ENCODE measurements at regions not wholly inside any gene's neighbourhood (a gene's known extent, or its start where the extent isn't known, plus 50 kb on each side); places are given as distances from the start of the nearest gene placed in this dataset.
"Not testable (repeated sequence)": the region's sequence is repeated elsewhere in the genome, so short reads cannot be mapped to it uniquely, and the experiment has no call there.

DNA sequence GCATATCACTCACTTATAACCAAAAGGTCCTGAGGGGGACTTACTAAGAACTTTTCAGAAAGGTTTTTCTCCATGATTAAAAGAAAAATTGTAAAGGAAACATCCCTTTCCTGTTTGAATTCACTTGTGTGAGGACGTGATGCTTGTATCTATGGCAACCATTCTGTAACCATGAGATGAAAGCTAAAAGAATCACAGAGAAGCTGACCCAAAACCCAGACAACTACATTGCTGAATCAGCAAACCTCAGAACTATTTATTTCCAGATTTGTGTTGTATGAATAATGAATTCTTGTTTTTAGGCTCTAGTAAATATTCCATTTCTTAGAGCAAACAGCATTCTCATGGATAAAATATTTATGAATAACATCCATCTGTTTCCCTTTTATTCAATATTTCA lies 91.2 kb downstream of the RCHY1 start:
- DNase-seq = no peak

DNA sequence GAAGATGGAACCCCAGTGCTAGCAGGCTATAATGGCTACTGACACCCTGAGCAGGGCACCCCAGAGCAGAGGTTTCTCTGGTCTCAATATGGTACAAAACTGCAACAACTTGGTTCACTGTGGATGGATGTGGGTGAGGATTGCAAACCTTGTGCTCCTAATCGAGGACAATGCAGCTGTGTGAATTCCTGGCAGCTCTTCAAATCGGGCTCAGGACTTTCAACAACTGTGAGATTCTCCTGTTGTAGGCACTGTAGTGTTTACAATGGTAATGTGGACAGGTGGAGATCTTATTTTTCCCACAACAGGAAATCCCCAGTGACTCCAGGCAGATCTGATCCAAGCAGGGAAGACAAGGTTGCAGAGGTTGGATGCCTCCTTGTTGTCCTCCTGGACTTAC lies 101.5 kb downstream of the RCHY1 start:
- DNase-seq = no peak

DNA sequence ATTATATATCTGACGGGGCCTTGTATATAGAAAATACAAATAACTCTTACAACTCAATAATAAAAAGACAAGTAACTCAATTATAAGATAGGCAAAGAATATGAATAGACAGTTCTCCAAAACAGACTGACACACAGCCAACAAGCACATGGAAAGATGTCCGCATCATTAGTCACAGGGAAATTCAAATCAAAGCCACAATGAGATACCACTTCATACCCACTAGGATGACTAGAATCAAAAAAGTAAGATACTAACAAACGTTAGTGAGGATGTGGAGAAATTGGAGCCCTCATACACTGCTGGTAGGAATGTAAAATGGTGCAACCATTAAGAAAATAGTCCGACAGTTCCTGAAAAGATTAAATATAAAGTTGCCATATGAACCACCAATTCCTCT lies 115.7 kb downstream of the RCHY1 start:
- DNase-seq = no peak

DNA sequence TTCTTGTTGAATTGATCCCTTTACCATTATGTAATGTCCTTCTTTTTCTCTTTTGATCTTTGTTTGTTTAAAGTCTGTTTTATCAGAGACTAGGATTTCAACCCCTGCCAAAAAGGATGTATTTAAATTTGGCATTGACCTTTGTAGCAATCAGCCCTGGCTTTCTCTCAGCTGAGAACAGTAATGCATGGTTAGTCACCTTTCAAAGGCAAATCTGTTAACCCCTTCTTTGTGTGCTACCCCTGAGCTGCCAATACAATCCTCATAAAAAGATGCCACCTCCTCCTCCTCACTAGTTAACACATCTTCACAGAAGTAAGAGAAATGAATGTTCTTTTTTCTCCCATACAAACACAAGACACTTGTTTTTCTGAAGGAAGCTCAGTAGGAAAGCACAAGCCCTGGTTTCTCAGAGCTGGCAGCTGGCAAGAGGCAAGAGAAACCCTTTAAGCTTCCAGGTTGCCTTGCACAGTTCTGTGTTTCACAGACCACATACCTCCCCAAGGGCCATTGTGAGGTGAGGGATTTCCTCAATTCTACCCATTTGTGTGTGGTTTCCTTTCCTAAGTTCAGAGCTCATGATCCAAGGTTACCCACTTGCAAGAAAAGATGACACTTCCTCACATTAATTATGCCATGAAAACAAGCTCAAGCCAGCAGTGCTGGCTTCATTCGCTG lies 122.6 kb downstream of the RCHY1 start:
- DNase-seq = no peak

DNA sequence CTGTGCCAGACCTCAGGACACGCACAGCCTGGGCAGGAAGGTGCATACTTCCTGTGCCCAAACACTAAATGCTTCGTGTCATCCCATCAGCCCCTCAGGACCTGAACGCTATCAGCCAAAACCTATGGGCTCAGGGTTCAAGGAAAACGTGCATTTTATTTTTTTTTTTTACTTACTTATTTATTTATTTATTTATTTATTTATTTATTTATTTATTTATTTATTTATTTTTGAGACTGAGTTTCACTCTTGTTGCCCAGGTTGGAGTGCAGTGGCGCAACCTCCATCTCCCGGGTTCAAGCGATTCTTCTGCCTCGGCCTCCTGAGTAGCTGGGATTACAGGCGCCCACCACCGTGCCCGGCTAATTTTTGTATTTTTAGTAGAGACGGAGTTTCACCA lies 127.8 kb downstream of the RCHY1 start:
- not testable (repeated sequence) for DNase-seq

DNA sequence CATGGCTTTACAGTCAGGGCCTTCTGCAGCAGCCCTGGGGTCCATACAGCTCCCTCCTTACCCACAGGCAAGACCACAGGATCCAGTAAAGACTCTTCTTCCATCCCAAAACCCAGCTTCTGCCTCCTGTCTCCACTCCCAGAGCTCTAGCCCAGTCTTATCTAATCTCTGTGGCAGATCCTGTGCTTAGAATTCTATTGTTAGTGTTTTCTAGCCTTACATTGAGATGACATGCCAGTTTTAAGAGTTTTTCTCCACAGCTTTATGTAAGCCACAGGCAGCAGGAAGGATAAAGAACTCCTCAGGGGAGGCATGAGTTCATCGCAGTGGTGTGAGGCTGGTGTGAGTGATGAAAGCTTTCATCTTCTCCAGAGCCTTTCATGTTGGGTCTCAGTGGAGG lies 129.1 kb downstream of the RCHY1 start:
- no peak for DNase-seq

DNA sequence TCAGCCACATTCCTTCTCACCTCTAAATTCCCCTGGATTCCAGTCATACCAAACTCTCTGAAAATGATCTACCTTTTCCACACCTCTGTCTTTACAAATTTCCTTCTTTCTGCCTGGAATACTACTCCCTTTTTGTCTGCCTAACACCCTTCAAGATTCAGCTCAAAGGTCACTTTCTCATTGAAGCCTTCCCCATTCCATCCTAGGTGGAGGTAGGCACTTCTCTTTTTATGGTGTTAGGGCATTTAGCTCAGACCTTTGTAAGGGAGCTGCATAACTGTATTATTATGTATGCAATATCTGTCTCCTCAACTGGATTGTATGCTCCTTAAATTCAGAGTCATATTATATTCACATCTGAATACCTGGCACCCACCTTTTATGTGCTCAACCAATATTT lies 137.7 kb downstream of the RCHY1 start:
- DNase-seq = no peak

DNA sequence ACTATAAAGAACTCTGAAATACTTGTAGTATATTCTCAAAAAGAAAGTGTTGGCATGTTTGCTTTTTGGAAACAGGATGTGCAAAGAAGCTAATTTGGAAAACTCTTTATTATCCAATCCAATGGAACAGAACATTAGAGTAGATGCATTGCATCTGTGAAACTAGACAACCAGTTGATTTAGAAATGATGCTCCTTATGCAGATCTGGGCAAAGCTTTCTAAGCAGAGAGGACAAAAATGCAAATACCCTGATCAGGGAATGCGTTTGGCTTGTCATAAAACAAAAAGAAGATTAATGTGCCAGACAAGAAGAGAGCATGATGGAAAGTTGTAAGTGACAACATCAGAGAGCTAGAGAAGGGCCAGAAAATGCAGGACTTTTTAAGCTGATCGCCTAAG lies 142.3 kb downstream of the RCHY1 start:
- no peak for DNase-seq

DNA sequence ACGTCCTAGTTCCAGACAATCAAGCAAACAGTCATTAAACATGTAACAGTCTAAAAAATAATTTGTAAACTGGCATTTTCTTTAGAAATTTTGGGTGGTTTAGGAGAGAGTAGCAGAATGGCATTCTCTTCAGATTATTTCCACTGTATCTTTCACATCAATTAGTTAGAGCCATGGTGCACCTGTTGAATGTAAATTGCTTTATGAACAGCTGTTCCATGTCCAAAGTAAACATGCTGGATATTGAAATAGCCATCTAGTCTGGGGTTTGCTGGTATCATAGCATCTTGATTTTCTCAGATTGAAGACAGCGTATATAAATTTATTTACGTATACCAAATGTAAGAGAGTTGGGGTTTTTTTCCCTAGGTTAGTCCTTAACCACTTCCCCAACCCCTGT lies 143.6 kb downstream of the RCHY1 start:
- DNase-seq = peak; percentile 42

DNA sequence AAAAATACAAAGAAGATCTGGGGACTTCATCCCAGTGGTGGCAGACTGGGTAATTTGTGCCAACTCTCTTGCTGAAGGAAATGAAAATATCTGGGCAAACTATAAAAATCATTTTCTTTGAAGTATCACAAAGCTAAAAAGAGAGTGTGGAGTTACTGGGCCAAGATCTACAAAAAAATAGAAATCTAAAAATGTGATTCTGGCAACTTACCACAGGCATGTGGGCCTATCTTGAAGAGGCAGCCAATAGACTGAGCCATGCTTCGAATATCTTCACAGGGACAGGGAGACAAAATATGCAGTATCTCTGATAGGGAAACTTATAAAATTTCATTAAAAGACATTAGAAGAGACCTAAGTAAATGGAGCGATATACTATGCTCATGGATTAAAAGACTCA lies 168.8 kb downstream of the RCHY1 start:
- no peak for DNase-seq

DNA sequence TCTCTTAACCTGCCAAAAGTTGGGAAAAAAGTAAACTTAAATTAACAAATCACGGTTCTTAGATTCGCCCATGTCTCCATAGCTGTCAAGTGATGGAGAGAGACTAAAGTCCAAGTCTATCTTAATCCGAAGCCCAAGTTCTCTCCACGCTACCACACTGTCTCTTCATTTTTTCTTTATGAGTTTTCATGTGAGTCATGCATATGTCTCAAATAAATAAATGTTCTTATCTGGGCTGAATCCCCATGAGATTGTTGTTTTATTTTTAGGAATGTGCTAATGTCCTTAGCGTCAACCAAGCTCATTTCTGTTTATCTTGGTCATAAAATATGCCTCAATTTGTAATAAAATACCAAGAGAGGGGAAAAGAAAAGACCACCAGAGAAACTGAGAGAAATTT lies 169.3 kb downstream of the RCHY1 start:
- DNase-seq = no peak

DNA sequence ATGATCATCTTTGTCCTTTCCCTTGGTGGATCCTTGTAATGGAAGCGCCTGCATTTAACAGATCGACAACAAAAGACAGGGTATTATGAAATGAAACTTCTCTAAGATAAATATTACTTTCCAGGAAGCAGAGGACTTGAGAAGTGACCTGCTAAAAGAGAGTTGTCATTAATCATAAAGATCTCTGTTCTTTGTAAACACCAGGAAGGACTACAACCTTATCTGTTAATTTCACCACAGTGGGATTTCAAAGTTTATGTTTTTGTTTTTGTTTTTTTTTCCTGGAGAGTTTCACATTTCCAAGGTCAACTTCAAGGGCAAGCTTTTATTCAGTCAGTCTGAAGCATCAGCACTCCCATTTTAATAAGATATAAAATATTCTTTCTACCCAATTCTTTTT lies 170.9 kb downstream of the RCHY1 start:
- DNase-seq = no peak

DNA sequence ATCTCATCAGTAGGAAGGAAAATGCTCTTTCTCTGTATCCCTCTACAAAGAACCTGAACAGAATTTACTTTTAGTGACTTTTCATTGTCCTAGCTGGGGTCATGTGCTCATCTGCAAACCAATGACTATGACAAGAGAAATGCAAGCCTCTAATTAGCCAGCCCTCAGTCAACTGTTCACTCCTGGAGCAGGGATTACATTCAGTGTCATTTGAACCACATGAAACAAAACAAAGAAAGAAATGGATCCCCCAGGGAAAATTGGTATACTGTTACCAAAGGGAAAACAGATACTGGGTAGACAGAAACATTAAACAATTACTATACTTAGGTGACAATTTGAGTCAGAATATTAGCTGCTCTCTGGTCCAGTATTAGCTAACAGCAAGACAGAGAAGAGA lies 173.6 kb downstream of the RCHY1 start:
- DNase-seq = no peak

DNA sequence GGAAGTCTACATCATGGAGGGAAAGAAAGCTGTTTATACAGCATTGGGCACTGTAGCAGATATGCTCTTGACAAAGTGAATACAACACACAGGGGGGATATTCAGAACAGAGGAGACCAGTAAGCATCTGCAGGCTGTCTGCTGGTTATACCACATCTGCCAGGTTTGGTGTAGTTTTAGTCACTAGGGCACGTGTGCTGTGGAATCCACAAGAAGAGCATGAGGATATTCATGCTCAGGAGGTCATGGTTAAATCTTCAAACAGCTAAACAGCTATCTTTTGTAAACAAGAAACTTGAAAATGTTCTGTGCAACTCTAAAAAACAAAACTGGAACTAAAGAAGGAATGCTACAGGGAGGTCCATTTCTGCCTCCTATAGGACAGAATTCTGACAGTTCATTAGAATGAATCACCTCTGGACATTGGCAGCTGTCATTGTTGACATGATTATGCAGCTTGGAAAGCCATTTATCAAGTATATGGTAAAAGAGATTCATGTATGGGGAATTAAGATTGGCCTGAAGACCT lies 175.8 kb downstream of the RCHY1 start:
- no peak for DNase-seq

DNA sequence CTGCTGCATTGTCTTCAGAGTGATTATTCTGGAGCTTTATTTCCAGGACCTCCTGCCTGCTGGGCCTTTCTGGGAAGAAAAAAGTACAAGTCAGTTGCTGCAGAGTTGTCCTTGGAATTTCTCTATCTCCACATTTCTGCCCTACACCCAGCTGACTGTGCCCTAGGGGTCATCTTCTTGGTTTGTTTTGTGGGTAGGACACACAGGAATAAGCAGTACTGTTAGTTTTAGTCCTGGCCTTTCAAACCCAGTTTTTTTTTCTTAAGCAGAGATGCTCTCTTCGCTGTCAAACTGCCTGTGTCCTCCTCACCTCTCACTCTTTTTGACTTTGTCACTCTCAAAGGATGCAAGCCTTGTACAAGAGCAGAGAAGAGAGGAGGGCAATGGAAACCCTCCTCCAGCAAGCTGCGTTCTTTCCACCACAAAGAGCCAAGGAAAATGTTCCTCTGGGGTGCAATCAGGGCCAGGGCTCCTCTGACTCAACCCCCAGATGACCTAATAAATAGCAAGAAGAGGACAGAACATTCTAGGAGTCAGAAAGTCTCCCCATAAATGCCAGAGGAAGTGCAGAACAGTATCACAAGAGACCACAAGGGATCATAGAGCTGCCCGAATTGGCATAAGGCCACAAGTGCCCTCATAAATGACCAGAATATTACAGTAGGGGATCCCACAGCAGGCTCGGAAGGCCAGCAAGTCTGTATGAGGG lies 186.2 kb downstream of the RCHY1 start:
- DNase-seq = no peak

DNA sequence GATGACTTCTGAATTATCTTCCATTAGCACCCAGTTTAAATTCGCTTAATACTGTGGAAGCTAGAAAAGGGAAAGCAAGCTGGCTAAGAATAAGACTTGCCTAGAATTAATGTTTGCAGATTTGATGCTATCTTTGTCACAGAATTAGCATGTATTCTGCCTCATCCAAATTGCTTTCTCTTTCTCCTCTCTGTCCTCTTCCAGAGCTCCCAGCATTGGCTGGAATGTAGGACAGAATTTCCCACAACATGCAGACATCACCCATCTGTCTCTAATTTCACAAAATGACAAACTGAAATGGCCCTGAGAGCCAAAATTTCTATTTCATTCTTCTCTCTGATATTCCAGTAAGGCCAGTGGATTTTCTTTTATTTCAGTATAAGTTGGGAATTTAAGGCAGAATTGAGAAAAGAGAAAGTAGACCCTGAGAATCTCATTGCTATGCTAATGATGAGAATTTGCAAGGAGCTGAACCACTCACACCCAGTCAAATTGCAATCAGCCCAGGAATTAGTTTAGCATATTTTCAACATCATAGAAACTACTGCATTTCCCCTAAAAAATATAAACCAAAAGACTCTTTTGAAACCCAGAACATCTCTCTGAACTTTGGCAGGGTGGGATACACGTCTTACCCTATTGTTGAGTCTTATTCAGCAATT lies 188.8 kb downstream of the RCHY1 start:
- DNase-seq = no peak

DNA sequence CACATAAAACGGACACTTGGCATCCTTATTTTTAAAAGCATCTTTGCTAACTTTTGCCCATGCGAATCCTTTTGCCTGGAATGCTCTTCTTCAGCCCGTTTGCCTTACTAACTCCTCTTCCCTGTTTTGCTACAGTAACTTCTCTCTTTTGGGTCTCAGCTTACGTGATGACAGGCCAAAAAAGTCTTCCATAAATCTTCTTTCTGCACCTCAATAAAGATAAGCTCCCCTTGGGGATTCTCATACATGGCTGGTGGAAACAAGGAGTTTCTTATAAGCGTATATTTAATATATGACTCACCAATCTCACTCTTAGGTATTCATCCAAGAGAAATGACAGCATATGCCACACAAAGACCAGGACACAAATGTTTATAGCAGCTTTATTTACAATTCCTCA lies 192.7 kb downstream of the RCHY1 start:
- no peak for DNase-seq

DNA sequence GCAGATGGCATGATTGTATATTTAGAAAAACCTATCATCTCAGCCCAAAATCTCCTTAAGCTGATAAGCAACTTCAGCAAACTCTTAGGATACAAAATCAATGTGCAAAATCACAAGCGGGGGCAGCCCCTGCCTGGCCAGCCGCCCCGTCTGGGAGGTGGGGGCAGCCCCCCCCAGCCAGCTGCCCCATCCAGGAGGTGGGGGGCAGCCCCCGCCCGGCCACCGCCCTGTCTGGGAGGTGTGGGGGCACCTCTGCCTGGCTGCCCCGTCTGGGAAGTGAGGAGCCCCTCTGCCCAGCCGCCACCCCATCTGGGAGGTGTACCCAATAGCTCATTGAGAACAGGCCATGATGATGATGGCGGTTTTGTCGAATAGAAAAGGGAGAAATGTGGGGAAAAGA lies 196.6 kb downstream of the RCHY1 start:
- DNase-seq = not testable (repeated sequence)

DNA sequence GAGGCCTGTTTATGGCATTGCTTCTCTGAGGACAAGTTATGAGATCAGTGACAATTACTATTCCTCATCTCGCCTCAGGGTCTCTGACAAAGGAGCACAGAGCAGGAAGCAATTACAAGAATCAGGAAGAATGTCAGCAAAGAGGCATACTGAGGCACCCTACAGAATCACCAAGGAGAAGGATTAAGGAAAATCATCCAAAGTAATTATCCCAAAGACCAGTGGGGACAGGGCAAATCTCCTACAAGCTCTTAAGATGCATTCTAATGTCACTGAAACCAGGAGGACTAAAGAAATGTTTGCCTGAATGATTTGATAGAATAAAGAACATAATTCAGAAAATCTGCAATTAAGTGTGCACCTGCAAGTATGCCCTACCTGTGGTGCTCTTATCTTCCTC lies 206.2 kb downstream of the RCHY1 start:
- DNase-seq = no peak

DNA sequence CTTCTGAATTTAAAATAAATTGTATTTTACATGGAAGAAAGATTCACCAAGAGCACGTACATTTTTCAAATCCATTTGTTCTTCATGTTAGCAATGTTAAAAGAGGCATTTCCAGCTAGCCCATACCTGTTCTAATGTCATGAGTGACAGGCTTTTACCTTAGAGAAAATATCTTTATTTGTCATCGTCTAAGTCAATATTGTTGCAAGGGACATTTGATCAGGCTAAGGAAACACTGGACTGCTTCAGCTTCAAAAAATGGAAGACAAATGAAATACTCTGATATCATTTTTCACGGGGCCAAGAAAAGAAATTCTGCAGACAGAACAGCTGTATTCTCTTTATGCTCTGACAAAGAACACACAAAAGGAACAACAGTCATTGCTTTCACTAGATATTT lies 207.7 kb downstream of the RCHY1 start:
- DNase-seq = no peak

DNA sequence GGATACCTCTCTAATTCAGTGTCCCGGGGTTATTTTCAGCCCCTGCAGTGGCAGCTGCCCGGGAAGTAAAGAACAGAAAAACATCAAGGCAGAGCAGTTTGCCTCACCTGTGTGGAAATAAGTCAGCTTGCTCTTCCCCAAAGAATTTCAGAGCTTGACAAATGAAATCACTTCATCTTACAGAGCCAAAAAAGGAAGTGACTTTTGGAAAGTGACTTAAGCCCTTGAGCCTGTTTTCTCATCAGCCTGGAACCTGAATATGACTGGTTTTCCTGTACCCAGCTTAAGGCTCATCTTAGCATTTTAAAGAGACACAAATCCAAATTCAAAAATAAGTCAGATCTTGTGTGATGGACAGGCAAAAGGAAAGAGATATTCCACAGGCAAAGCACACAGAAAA lies 211.6 kb downstream of the RCHY1 start:
- no peak for DNase-seq

DNA sequence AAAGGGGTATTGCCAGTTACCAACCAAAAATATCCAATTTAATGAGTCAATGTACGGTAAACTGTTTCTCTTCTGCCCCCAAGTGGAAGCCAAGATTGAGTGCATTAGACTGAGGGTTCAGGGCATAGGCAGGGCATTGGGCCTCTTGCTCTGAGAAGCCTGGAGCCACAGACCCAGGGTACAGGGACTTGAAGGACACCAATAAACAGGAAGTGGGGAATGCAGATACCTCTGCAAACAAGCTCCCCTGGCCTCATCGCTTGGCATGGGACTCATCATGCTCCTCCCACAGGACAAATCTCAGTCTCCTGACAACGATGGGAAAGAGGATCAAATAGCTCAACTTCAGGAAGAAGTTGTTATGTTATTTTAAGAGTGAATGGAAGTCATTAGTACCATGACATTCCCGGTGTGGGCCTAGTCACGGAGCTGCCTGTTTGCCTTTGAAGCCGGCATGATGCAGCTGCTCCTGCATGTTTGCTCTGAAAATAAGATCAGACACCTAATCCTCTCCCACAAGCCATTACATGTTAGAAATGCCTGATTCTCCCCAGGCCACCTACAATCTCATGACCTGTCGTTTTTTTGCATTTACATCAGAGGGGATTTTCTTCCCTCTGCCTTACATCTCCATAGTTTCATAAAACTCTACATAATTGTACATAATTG lies 224.2 kb downstream of the RCHY1 start:
- peak; percentile 94 for DNase-seq

DNA sequence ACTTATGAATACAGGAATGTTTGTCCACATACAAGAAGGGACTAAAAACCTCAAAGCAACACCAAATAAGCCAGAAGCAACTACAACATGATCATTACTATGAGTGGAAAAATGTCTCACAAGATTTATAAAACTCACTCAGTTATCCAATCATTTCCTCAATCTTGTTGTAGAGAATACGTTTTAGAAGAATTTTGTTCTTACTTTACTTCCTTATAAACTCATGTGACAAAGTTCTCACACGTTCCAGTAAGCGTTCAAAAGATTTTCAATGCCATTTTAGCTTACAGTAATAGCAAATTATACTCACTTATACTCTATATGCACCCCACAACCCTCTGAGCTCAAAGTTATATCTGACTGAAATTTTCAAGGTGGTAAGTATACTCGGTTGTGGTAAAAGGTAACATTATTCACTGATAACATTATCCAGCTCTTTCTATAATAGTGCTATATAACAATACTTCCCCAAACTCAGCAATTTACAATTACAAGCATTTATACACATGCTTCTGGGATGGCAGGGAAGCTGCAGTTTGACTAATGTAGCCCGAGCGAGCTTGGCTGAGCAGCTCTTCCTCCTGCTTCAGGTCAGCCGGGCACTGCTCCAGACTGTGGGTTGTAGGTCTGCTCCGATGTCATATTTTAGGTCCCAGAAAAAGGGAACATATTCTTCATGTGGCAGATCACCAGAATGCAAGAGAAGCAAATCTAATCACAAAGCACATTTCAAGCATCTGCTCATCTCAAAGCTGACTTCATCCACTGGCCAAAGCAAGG lies 226.3 kb downstream of the RCHY1 start:
- DNase-seq = no peak

All from SHP77 treated with DMSO at 0.1 percent for 48 hours (cell line).